GM18517 (cell line): ENCODE measurements at regions not wholly inside any gene's neighbourhood (a gene's known extent, or its start where the extent isn't known, plus 50 kb on each side); places are given as distances from the start of the nearest gene placed in this dataset.
"Not testable (repeated sequence)": the region's sequence is repeated elsewhere in the genome, so short reads cannot be mapped to it uniquely, and the experiment has no call there.

Experiments used
- ATAC-seq: cut with Tn5 transposase; IDR thresholded peaks from one replicate; pipeline ENCODE4 v1.9.1; 2021; ENCODE audit warnings: mild to moderate bottlenecking, moderate library complexity; ENCODE audit not compliant: unreplicated experiment

DNA sequence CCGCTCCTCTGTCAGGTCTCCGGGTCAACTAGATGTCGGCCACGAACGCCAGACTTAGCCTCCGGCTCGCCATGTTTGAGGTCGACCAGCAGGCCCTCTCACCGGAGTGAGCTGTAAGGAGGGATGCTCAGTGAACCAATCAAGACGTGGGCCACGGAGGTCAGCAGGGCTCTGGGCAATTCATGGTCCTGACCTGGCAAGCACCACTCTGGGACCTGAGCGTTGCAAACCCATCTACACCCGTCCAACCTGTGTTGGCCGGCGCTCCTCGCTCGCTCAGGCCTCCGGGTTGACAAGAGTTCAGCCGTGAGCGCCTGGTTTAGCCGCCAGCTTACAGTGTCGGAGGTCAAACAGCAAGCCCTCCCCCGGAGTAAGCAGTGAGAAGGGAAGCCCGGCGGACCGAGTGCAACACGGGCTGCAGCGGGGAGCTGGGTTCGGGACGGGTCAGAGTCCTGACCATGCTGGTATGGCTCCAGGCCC lies 1361.9 kb downstream of the UQCRFS1 start:
- no peak for ATAC-seq

DNA sequence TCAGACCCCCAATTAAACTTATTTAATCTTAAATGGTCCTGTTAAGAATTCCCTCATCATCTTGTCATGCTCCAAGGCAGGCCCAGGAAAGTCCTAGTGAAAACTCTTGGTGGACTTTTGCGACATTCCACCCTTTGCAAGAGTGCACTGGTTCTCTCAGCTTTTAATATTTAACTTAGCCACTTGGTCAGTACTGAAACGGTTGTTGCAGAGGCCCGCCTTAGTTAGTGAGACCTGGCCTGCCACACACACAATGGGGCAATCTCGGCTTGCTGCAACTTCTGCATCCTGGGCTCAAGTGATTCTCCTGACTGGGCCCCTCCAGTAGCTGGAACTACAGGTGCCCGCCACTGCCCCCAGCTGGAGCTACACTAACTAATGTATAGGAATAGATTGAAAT lies 1366.0 kb downstream of the UQCRFS1 start:
- no peak for ATAC-seq

DNA sequence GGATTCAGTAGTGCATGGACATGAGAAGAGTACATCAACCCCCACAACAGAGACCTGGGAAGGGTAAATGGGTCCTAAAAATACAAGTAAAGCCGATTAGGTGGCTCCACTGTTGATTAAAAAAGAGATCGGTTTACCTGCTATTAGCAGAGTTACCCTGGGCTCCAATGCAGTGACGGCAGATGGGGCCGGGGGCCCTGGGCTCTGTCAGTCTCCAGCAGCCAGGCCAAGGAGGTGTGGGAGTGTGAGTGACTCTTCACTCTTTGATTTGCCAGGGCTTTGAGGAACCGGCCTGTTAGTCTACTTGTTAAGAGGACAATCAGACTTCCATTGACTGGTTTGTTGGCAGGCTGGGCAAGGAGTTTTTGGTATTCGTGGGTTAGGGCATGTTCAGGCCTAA lies 1368.7 kb downstream of the UQCRFS1 start:
- no peak for ATAC-seq

DNA sequence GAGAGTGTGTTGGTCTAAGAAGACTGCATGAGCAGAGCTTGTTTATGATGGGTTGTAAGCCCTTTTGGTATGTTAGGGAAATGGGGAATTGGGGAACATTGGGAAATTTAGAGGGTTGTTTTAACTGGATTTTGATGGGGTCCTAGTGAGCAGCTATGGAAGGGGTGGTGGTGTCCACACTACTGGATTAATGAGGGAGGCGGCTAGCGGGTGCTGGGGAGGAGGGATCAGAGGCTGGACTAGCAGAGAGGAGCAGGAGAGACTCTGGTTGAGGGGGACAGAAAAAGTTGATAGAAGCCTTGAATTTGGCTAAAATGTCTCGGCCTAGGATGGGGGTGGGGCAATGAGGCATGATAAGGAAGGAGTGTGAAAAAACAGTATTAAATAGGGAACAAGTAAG lies 1369.1 kb downstream of the UQCRFS1 start:
- no peak for ATAC-seq

DNA sequence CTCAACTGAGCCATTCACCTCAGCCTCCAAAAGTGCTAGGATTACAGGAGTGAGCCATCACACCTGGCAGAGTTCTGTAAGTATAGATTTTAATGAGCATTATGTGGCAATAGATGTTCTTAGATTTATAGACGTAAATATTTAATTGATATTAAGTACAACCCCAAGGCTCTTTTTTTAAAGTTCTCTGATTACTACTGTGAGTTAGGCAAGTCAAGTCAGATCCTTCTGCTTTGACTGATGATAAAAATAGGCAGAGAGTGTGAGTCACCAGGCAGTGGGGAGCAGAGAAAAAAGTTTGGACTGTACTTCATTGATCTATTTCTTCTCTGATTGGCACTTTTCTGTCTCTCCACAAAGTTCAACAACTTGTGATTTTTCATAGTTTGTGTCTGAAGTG lies 1379.9 kb downstream of the UQCRFS1 start:
- no peak for ATAC-seq

DNA sequence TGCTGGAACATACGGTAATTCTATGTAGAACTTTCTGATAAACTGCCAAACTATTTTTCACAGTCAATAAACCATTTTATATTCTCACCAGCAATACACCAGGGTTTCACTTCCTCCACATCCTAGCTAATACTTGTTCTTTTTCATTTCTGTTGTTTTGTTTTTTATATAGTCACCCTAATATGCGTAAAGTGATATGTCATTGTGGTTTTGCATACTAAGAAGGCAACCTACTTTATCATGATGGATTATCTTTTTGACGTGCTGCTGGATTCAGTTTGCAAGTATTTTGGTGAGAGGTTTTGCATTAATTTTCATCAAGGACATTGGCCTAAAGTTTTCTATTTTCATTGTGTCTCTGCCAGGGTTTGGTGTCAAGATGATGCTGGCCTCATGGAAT lies 1384.1 kb downstream of the UQCRFS1 start:
- ATAC-seq: no peak

DNA sequence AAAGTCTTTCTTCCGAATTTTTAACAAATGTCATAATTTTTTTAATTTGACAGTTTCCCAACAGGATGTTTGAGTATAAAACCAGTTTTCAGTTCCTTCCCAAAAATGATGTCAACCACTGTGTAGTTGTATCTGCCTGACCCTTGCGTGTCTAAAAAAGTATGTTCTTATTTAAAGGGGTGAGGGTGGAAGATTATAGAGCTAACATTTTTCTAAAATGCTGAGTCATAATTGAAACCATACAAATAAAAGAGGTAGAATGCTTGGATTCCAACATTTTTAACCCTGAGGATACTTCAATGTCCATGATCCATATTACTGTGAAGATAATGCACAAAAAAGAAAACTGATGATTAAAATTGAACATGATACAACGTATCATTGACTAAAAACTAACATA lies 1388.8 kb downstream of the UQCRFS1 start:
- no peak for ATAC-seq

DNA sequence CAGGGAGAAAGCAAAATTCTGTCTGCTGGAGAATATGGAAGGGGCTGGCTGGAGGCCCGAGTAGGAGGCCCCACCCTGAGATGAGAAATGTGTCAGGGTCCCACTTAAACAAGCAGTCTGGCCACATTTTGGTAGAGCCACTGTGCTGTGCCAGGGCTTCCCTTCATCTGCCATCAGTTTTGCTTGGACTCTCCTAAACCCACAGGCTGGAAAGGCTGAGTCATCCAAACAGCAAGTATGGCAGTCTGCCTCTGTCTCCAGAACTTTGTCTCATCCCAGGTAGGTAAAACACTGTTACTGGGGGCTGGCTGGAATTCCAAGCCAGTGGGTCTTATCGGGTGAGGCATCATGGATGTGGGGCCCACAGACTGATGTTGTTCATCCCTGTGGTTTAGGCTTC lies 1390.6 kb downstream of the UQCRFS1 start:
- ATAC-seq: no peak

DNA sequence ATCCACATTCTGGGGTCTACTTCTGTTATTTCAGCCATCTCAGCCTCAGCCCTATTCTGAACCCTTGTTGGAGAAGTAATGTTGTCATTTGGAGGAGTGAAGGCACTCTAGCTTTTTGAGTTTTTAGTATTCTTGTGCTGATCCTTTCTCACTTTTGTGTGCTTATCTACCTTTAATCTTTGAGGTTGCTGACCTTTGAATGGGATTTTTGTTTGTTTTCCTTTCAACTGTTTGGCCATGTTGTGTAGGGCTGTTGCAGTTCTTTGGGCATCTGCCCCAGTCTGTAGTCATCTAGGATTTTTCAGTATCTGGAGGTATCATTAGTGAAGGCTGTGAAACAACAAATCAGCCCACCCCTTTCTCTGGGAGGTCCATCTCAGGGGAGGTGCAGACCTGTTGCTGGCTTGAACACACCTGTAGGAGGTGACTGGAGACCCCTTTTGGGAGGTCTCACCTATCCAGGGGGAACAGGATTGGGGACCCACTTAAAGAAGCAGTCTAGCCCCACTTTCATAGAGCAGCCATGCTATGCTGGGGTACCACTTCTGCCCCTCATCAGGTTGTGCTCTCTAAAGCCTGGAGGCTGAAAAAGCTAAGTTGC lies 1391.4 kb downstream of the UQCRFS1 start:
- no peak for ATAC-seq

DNA sequence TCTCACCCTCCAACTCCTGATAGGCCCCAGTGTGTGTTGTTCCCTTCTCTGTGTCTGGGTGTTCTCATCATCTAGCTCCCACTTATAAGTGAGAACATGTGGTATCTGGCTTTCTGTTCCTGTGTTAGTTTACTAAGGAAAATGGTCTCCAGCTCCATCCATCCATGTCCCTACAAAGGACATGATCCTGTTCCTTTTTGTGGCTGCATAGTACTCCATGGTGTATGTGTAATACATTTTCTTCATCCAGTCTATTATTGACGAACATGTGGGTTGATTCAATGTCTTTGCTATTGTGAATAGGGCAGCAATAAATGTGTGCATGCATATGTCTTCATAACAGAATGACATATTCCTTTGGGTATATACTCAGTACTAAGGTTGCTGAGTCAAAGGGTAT lies 1397.0 kb downstream of the UQCRFS1 start:
- ATAC-seq: no peak

DNA sequence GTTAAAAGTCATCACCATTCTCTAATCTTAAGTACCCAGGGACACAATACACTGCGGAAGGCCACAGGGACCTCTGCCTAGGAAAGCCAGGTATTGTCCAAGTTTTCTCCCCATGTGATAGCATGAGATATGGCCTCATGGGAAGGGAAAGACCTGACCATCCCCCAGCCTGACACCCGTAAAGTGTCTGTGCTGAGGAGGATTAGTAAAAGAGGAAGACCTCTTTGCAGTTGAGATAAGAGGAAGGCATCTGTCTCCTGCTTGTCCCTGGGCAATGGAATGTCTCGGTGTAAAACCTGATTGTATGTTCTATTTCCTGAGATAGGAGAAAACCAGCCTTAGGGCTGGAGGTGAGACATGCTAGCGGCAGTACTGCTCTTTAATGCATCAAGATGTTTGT lies 1398.1 kb downstream of the UQCRFS1 start:
- ATAC-seq: not testable (repeated sequence)

DNA sequence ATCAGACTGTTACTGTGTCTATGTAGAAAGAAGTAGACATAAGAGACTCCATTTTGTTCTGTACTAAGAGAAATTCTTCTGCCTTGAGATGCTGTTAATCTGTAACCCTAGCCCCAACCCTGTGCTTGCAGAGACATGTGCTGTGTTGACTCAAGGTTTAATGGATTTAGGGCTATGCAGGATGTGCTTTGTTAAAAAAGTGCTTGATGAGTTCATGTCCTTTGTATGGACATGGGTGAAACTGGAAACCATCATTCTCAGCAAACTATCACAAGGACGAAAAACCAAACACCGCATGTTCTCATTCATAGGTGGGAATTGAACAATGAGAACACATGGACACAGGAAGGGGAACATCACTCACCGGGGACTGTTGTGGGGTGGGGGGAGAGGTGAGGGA lies 1398.7 kb downstream of the UQCRFS1 start:
- not testable (repeated sequence) for ATAC-seq

DNA sequence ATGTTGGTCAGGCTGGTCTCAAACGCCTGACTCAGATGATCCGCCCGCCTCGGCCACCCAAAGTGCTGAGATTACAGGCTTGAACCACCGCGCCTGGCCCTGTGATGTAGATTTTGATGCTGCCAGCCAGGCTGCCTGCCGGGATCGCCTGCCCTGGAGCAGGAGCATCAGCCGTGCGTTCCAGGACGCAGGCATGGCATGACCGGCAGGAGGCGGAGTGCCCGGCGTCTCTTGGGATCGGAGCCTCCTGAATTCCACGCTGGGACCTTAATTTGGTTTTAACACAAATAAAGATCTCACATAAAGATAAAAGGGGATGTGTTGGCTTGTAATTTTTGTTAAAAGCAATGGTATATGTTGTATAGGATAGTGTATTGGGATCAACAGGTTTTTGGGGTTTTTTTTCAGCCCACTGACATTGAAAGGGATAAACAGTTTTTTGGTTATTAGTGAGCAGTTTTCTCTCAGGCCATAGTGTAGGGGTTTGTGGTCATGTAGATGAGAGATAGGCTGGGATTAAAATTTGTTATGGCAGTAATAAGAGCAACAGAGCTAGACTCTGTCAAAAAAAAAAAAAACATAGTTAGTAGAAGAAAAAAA lies 1406.4 kb downstream of the UQCRFS1 start:
- ATAC-seq: no peak

DNA sequence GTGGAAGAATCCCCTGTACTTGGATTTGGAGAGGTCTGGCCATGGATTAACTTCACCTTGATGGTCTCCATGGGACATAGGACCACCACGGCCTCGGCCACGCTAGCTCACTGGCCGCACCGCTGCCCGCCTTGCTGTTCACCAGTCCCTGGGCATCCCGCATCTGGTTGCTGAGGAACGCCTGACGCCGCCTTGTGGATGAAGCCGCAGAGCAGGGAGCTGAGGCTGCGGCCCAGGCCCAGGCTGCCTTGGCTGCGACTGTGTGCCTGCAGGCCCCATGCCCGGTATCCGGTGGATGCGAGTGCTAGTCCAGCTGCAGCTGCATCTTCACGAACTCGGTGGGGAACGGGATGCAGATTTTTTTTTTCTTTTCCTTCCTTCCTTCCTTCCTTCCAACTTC lies 1407.1 kb downstream of the UQCRFS1 start:
- no peak for ATAC-seq

DNA sequence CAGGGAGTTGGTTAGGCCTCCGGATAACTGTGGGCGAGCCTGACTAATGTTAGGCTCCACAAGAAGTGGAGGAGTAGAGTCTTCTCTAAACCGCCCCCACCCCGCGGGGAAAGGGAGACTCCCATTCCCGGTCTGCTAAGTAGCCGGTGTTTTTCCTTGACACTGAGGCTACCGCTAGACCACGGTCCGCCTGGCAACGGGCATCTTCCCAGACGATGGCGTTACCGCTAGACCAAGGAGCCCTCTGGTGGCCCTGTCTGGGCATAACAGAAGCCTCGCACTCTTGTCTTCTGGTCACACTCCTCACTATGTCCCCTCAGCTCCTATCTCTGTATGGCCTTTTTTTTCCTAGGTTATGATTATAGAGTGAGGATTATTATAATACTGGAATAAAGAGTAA lies 1410.7 kb downstream of the UQCRFS1 start:
- ATAC-seq: not testable (repeated sequence)

DNA sequence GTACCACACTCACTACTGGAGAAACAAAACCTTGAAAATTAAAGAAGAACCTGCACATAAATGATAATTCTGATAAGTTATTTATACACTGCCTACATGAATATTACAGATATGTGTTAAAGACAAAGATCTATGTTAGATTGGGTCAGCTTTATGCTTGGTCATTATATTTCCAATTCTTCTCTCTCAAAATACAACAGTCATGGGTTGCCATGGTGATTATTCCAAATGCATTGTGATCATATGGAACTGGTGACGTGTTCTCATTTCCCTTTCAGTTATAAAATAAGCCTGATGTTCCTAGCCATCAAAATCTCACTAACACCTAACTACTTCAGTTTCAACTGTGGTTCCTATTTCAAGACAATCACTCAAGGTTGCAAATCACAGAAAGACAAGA lies 1416.4 kb downstream of the UQCRFS1 start:
- ATAC-seq: no peak

DNA sequence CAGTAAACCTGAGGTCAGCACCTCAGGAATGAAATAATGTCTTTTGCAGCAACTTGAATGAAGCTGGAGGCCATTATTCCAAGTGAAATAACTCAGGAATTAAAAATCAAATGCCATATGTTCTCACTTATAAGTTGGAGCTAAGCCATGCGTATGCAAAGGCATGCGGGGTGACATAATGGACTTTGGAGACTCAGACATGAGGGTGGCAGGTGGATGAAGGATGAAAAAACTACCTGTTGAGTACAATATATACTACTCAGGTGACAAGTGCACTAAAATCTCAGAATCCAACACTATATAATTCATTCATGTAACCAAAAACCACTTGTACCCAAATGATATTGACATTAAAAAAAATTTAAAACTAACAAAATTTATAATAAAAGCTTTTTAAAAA lies 1416.9 kb downstream of the UQCRFS1 start:
- no peak for ATAC-seq

DNA sequence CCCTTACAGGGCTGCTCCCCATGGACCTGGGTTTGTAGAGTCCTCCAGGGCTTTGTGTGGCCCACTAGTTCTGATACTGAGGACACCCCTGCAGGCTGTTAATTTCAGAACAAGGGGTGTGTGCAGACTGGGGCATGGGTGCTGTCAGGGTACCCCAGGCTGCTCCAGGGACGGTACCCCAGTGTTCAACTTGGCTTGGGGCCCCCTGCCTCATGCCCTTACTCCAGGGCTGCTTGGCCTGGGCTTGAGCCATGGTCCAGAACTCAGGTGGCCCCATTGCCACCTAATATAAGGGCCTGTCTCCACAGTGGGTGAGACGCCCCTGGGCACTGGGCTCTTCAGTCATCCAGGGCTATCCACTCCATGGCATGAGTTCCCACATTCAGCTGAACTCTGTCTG lies 1417.6 kb downstream of the UQCRFS1 start:
- no peak for ATAC-seq

DNA sequence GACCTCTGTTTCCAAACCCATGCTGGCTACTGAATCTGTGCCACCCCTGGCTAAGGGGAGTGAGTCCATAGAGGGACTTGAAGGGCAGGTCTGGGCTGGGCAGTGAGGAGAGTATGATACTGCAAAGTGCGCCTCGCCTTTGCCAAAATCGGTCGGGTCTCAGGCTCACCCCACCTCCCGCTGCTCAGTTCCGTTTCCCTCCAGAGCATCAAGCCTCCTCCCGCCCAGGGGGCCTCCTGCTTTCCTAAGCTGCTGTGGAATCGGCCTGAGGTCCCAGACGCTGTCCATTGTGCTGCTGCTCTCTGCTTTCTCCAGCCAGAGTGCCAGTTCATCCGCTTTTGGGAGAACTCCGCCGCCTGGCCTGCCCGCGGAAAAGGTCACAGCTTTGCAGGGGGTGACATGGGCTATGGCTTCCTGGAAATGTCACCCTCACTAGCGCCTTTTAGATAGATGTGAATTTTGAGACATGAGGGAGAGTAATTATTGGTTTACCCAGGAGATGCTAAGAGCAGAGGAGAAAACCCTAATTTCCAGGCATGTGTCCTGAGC lies 1418.4 kb downstream of the UQCRFS1 start:
- ATAC-seq: no peak

DNA sequence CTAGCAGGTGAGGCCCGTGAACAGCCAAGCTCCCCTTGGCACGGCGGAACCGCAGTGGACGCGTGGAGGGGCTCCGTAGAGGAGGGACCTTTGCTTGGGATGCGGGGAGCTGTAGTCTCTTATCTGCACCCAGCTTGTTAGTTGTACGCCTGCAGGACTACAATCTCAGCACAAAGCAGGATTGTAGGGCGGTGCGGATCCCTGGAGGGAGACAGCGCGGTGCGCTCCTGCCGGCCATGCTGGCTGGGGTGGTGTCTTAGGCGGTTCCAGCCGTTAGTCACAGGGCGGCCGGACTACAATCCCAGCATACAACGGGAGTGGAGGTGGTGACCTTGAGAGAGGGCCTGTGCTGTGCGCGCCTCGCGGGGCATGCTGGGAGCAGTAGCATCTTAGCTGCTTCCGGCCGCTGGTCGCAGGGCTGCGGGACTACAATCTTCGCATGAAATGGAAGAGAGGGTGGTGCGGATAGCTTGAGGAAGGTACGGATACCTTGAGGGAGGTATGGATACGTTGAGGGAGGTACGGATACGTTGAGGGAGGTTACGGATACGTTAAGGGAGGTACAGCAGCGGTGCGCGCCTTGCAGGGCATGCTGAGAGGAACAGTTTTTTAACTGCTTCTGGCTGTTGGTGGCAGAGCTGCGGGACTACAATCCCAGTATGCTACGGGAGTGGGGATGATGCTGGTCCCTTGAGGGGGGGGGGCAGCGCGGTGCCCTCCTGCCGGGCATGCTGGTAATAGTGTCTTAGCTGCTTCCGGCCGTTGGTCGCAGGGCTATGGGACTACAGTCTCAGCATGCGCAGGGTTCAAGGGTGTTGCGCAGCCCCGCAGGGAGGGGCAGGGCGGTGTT lies 1419.1 kb downstream of the UQCRFS1 start:
- peak; percentile 92 for ATAC-seq

DNA sequence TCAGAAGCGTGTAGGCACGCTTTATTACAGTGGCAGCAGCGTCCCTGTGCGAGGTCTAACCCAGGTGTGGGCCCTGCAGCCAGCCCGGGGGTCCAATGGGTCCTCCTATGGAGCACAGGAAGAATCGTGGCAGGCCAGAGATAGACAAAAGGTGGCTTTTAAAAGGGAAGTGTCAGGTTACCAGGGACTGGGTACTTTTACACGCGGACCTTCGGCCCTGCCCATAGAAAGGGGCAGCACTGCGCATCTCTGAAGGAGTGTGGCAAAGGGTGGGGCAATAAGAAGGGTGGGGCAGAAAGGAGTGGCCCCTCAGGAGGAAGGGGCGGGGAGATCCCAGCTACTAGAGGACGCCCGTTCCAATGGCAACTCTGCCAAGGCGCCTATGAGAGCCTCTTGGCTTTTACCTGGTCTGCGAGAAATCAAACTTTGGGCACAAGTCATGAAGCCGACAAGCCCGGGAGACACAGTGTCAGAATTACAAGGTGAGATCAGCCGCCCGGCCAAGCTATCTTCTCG lies 1419.8 kb downstream of the UQCRFS1 start:
- peak; percentile 67 for ATAC-seq
